ENCODE measurements at regions not wholly inside any gene's neighbourhood (a gene's known extent, or its start where the extent isn't known, plus 50 kb on each side); places are given as distances from the start of the nearest gene placed in this dataset.

DNA sequence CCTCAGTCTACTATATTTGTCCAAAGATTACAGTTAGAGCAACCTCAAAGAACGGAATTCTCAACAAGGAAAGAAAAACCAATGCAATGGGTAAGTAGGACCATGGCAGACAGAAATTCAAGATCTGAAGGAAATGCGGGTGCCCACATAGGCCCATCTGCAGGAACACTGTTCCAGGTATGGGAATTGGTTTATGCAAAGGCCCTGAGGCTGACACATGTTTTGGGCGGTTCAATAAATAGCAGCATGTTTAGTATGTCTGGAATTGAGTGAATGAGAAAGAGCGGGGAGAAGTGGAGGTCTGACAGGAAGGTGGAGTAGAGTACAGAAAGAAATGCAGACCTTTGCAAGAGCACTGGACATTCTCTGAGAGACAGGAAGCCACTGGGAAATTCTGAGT, 164.7 kb upstream of the KLF12 start:
- Mint-ChIP-seq H3K4me1 (peaks cover 23% of the 10 kb centered on the region), H3K27me3 (ENCODE audit: low read depth) (no peaks in the 10 kb centered on the region), H3K4me3 (no peak overlapping the region), H3K9me3 (no peaks in the 10 kb centered on the region), H3K27ac (no peak overlapping the region), H3K36me3 (no peaks in the 10 kb centered on the region)
- TF ChIP-seq CTCF (IDR thresholded peaks at IDR 0.05; ENCODE audit: unreplicated experiment): no peak
- DNase-seq (ENCODE audit: low spot score in 2 of 2, unreplicated experiment in 2 of 2): no peak

GRCh38 chr13:74289861-74290773, 155.9 kb upstream of the KLF12 start:
- peak overlapping the region; percentile 60 for H3K4me3 Mint-ChIP-seq

GRCh38 chr13:74289107-74289506, 154.9 kb upstream of the KLF12 start:
- Mint-ChIP-seq H3K9me3 (no peaks in the 10 kb centered on the region), H3K4me1 (peaks cover 53% of the 10 kb centered on the region), H3K36me3 (no peaks in the 10 kb centered on the region), H3K27me3 (ENCODE audit: low read depth) (no peaks in the 10 kb centered on the region), H3K4me3 (no peak overlapping the region), H3K27ac (no peak overlapping the region)
- DNase-seq (ENCODE audit: low spot score in 2 of 2, unreplicated experiment in 2 of 2): no peak
- TF ChIP-seq CTCF (IDR thresholded peaks at IDR 0.05; ENCODE audit: unreplicated experiment): no peak

More at GRCh38 chr13:74289861-74290773, 155.9 kb upstream of the KLF12 start:
- TF ChIP-seq CTCF (IDR thresholded peaks at IDR 0.05; ENCODE audit: unreplicated experiment): no peak
- no peak for DNase-seq (ENCODE audit: low spot score in 2 of 2, unreplicated experiment in 2 of 2)
- Mint-ChIP-seq H3K27ac (peak overlapping the region; percentile 89), H3K9me3 (no peaks in the 10 kb centered on the region), H3K4me1 (peaks cover 58% of the 10 kb centered on the region), H3K36me3 (no peaks in the 10 kb centered on the region), H3K27me3 (ENCODE audit: low read depth) (no peaks in the 10 kb centered on the region)

DNA sequence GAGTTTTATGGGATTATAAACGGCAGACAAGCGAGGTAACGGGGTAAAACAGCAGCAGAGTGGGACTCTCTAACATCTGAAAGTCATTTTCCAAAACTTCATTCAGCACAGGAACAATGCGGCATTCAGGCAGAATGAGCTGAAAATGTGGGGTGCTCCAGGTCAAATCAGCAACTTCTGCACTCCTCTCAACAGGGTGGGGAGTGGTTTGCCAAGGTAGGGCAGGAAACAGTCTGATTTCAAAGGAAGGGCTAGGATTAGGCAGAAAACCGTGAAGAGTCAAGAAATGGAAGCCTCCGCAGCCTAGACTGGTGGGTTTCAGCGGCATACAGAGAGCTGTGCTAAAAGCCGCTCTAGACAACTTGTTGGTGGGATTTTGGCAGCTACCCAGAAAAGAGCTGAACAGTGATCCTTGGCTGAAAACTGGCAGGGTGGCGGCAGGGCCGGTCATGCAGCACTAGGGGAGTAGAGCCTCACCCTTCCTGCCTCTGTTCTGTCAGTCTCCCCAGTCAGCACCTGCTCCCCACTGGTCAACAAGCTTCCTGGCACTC, 154.2 kb upstream of the KLF12 start:
- H3K9me3 Mint-ChIP-seq: no peaks in the 10 kb centered on the region
- no peaks in the 10 kb centered on the region for H3K27me3 Mint-ChIP-seq (ENCODE audit: low read depth)
- no peak for DNase-seq (ENCODE audit: low spot score in 2 of 2, unreplicated experiment in 2 of 2)
- peaks cover 53% of the 10 kb centered on the region for H3K4me1 Mint-ChIP-seq
- no peak for TF ChIP-seq CTCF (IDR thresholded peaks at IDR 0.05; ENCODE audit: unreplicated experiment)
- H3K36me3 Mint-ChIP-seq: no peaks in the 10 kb centered on the region
- peak overlapping the region; percentile 40 for H3K4me3 Mint-ChIP-seq
- peak overlapping the region; percentile 89 for H3K27ac Mint-ChIP-seq

DNA sequence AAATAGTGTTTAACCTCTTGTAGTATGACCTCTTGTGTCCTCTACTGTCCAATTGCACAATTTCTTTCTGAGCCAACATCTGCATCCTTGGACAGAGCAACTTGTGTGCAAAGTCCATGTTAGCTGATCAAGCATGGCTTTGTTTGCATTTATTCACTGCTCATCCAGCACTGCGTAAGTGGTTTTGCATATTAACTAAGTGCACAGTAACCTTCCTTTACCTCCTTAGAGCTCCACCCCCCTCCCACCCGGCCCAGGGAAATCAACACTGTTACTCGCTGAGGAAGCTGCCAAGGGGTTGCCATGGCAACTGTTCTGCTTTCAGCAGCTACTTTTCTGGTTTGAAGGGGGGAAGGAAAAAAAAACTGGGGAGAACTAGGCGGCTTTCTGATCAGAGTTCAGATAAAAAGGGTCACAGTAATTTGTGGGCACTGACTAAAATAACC, 153.5 kb upstream of the KLF12 start:
- peak overlapping the region; percentile 40 for H3K4me3 Mint-ChIP-seq
- TF ChIP-seq CTCF (IDR thresholded peaks at IDR 0.05; ENCODE audit: unreplicated experiment): no peak
- peak overlapping the region; percentile 89 for H3K27ac Mint-ChIP-seq
- H3K36me3 Mint-ChIP-seq: no peaks in the 10 kb centered on the region
- peaks cover 53% of the 10 kb centered on the region for H3K4me1 Mint-ChIP-seq
- no peaks in the 10 kb centered on the region for H3K9me3 Mint-ChIP-seq
- DNase-seq (ENCODE audit: low spot score in 2 of 2, unreplicated experiment in 2 of 2): peak; percentile 40 to 47
- no peaks in the 10 kb centered on the region for H3K27me3 Mint-ChIP-seq (ENCODE audit: low read depth)
